ENCODE measurements at regions not wholly inside any gene's neighbourhood (a gene's known extent, or its start where the extent isn't known, plus 50 kb on each side); places are given as distances from the start of the nearest gene placed in this dataset.
"Not testable (repeated sequence)": the region's sequence is repeated elsewhere in the genome, so short reads cannot be mapped to it uniquely, and the experiment has no call there.

DNA sequence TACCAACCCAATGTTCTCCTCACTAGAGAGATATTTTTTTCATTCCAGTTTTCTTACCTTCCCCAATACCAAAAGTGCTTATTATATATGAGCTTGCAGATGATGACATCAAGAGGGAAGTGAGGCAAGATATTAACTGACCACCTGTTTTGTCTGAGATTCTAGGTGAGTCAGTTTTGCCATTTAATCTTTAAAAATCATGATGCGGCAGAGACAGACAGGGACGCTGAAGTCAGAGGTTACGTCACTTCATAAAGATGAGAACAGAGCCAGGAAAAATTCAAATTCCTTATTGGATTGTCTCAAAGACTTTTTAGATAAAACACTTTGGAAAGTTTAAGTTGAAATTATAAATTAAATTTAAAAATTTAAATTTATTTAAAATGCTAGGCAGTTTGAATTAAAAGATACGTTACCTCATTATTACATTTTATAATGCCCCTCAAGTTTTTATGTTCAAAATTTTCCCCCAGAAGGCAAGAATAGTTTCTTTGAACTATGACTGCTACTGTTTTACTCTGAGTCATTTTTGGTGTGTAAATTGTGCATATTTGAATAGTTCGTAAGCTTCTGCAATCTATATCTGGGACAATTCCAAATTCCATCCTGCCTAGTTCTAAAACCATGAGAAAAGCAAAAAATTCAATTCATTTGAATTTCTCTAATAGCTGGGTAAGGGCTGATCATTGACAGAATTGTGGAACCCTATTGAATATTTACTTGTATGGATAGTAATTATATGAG lies 839.6 kb upstream of the GOT2 start:
- DNase-seq: no peak

DNA sequence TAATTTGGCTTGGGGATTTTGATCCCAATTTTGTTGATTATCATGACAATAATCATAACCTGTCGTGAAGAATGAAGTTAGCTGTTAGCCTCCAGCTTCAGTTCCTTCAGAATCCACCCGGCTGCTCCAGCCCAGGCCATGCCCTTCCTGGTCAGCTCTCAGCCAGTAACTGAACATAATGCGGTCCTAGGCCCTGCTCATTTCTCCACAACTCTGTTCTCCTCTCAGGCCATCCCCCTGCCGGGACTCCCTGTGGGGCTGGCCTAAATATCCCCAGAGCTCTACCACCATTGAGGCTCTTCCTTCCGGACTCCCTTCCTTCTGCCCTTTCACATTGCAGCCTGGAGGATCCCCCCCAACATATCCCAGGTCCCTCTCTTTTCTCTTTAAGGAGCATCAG lies 833.4 kb upstream of the GOT2 start:
- DNase-seq: no peak

DNA sequence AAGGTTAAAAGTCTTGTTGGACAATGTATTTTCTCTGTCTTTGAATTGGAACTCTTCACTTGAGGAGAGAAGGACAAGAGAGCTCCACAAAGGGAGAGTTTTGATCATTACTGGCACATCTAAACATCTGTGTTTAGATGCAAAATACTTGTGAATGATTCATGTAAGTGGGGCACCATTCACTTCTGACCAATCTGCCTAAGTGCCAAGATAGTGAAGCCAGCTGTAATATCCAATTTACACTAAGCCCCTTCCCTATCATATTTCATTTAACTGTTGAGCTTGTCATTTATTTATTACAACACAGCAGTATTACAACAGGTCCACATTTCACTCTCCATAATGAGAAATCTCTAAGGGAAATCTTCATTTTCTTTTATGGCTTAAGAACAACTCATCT lies 832.3 kb upstream of the GOT2 start:
- no peak for DNase-seq

DNA sequence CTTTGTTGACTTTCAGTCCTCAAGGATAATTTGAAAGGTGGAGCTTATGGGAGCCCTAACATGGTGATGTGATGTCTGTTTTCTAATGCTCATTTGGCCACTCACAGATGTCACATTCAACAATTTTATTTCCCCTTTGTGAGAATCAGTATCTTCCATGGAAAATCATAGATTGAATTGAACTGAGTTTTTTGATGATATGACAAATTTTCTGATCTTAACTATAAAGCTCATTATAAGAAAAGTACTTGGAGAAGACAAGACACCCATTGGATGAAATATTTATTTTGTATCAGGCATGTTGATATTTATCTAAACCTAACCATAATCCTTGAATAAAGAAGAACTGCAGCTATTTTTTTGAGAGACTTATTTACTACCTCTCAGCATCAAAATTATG lies 824.6 kb upstream of the GOT2 start:
- no peak for DNase-seq

DNA sequence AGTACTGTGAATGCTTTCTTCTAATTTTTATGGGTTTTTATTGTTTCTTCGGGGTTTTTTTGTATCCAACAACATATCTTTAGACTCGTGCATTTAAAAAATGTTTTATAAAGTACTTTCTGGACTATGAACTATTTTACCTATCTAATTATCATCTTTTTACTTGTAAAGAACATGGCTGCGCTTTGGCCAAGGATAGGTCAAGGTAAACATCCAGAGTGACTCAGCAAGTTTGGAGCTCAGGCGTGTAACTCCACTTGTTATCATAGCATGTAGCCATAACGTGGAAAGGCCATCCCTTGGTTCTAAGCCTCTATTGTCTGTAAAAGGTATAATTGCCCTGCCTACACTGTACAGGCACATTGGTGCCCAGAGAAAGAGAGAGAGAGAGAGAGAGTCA lies 818.0 kb upstream of the GOT2 start:
- DNase-seq: no peak

DNA sequence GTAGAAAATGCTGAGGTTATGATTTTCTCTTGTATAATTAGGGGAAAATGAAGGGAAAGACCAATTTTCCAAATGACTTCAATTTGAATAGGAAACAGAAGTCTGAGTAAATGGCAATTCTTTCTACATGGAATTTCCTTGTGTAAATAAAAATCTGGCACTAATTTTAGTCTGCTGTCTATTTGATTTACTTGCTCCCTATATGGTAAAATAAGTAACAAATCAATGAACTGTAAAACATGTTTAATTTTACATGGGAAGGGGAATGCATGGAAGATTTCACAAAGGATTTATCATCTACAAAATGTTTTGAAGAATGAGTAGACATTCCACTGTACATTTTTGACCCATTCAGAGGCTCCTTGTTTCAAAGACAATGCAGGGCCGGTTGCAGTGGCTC lies 811.6 kb upstream of the GOT2 start:
- DNase-seq: no peak

DNA sequence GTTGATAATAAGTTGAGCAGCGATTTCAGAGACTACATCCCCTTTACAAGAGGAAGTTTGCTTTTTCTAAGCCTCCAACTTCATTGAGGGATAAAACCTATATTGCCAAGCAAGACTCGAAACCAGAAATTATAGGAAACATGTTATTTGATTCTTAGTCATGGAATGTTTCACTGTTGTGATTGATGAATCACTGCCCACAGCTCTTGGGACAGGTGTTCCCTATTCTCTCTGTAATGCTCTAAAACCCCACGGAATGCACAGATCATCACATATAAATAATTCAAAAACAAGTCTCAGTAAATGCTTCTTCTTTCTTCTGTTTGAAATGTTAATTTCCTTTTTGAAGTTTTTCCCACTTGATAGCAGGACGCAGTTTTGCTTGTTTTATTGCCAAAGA lies 809.5 kb upstream of the GOT2 start:
- no peak for DNase-seq

DNA sequence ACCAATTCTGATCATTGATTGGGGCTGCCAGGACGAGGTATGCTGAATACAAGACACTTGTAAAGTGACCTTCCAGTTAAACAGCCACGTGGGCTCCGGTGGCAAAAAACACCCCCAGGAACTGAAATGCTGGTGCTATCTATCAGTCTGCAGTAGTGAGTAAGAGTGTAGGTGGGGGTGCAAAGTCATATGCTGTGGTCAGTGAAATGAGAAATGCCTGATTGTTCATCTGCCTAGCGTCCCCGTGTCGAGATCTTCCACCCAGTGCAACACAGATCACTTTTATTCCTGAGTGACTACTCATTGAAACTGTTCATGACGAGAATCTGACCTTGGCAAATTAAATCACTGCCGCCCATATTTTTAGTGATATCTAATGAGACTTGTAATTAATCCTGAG lies 806.5 kb upstream of the GOT2 start:
- DNase-seq: no peak

DNA sequence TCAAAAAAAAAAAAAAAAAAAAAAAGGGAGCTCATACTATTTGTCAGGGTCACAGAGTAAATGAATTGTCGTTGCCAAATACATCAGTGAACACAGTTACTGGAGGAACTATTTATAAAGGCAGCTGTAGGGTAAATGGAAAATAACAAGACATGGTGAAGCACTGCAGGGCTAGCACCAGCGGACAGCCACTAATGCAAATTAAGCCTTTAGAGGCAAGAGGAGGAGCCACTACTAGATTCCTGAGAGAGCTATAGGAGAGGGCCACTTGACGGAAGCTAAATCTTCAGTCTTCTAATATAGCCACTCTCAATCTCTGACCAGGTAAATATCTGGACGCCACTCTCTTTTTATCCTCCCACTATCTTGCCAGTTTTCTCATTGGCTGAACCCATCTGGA lies 801.2 kb upstream of the GOT2 start:
- DNase-seq: no peak

DNA sequence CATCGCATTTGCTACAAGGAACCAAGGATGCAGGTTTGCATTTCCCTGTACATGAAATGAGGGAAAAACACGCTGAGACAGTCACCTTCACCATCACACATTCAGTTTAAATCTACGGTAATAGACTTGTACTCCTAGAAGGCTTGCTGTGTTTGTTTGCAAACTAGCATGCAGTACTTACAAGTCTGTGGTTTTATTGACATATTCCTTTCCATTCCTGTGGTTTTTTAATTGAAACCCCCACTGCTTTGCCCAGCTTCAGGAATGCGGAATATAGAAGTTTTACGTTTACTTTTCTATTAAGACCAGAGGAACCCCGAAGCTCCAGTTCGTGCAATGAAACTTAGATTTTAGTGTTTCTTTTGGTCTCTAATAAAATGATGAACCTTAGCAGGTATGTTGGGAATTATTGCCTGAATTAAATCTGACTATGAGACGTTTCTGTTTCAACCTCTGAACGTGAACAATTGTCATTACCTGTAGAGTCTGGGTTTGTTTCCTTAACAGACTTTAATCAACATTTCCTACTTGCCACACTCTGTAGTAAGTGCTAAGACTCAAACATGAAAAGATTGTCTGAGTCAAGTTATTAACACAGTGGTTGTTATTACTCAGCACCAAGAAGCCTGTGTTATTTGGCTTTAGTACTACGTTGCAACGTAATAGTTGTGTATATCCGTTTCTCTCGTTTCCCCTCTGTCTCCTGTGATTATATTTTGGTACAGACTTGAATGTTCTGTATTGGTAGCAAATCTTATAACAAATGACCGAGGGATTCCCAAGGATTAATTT lies 793.3 kb upstream of the GOT2 start:
- no peak for DNase-seq

DNA sequence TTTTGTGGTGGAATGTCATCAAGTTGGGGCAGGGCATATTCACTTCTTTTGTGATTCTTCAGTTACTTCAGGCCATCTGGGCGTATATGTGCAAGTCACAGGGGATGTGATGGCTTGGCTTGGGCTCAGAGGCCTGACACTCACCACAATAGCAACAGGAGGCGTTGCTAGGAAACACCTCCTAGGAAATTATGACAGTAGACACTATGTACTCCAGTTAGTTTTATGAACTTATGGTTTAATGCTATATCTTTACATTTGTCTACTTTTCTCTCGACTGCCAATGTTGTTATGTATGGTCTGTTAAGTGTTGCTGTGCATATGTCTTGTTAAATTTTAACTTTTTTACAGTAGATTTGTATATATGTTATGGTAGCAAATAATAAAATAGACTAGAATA lies 788.7 kb upstream of the GOT2 start:
- DNase-seq: no peak

DNA sequence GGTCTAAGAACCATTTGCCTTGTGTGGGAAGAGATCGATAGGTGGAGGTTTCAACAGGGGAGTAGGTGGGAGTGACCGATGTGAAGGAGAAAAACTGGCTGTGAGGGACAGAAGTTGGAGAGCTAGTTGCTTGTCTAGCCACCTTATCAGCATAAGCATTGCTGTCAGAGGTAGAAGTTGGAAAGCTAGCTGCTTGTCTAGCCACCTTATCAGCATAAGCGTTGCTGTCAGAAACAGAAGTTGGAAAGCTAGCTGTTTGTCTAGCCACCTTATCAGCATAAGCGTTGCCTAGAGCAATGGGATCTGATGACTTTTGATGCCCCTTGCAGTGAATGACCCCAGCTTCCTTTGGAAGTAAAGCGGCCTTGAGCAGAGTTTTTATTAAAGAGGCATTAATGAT lies 784.6 kb upstream of the GOT2 start:
- DNase-seq: not testable (repeated sequence)

DNA sequence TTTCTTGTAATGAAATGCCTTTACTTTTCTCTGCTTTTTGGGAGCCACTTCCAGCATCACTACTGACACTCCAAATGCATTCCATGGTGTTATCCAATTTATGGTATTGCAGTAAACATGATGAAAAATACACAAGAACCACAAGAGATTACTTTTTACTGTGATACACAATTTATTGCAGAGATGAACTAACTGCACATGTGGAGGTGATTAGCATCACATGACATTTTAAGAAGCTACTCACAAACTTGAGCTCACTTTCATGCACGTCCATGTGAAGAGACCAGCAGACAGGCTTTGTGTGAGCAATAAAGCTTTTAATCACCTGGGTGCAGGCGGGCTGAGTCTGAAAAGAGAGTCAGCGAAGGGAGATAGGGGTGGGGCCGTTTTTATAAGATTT lies 780.5 kb upstream of the GOT2 start:
- DNase-seq: no peak

DNA sequence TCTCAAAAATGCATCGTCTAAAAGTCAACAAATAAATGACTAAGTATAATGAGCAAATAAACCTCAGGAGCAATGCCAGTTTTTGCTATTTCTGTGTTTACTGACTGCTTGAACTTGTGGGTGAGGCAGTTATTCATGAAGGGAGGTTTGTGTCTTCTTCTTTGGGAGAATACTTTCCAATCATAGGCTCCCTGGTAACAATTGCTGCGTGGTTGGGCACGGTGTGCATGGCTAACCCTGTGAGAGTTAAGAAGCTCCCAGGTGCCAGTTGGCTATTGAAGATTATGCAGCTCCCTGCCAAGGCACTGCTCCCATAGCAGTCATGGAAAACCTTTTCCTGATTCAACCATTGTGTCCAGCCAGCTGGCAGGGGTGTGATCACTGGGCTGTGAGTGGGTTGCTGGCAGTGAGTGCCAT lies 775.9 kb upstream of the GOT2 start:
- no peak for DNase-seq

DNA sequence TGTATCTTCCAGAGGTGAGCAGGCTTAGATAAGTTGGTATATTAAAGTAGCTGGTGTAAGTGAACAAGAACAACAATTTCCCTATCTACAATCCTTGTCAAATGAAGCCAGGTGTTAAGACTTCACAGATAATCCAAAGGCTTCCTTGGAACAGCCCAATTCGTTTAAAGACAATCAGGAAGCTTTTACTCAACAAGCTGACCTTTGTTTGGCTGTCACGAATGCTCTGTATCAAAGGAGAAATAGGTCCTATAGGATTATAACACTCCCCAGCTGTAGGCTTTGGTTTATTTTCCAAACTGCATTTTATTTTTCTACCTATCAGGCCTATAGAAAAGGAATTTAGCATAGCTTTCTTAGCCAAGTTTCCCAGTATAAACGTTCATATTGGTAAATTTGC lies 766.5 kb upstream of the GOT2 start:
- no peak for DNase-seq

DNA sequence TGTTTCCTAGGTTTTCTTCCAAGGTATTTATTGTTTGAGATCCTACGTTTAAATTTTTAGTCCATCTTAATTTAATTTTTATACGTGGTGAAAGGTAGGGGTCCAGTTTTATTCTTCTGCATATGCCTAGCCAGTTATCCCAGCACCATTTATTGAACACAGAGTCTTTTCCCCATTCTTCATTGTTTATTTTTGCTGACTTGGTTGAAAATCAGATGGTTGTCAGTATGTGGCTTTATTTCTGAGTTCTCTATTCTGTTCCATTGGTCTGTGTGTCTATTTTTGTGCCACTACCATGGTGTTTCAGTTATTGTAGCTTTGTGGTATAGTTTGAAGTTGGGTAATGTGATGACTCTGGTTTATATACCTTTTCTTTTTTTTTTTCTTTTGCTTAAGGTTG lies 753.0 kb upstream of the GOT2 start:
- no peak for DNase-seq

DNA sequence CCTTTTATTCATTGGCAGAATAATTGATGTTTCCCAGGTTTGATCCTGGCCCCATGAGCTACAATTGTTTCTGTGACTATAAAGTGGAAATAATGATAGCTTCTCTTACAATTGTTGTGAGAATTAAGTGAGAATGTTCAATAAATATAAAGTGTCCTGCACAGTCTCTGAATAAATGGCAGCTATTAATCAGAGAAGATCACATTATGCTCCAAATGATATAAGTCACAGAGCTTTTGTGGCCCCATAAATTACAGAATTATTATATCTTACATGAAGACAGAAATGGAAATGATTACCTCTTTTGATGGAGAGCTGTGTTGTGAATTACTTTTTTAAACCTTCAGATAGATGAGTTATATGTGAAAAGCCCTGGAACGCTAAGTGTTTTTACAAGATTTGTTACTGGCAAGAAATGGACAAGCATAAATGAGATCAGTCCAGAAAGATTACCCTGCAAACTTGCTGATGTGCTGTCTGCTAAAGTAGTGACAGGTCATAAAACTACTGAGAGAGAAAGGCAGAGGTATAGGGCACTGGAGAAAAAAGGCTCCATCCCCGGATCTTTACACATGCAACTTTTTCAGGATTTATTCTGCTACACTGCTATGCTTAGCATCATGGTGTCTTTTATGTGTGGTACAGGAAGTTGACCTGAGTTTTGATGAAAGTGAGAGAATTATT lies 750.9 kb upstream of the GOT2 start:
- DNase-seq: no peak

DNA sequence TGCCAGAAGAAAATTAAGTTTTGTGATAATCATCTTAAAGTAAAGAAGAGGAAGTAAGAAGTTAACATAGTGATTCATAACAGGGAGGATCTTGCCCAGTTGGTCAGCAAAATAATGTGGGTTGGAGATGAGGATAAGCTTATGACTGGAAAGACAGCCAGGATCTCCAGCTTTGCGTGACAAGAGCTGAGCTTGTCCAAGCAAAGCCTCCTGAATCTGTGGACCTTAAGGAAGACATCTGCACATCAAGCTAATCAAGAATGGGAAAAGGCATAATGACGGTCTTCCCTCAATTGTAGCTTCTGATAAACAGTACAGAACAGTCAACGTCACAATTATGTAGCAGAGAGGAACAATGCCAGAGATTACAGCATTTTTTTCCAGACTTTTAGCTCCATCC lies 744.7 kb upstream of the GOT2 start:
- DNase-seq: no peak

DNA sequence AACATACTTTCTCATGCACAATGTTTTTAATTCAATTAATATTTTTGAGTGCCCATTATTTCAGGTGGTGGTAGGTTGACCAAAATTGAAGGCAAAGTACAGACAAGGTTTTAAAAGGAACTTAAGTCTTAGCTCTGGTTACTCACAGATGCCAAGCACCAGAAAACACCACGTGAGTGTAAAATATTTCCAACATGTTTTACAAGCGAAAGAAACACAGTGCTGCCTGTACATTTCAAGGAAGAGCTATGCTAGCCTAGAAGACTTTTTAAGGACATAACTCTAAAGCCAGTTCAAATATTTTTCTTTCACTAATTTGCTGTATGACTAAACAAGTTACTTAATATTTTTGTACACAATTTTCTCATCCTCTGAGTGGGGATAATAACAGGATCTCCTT lies 736.4 kb upstream of the GOT2 start:
- DNase-seq: no peak

DNA sequence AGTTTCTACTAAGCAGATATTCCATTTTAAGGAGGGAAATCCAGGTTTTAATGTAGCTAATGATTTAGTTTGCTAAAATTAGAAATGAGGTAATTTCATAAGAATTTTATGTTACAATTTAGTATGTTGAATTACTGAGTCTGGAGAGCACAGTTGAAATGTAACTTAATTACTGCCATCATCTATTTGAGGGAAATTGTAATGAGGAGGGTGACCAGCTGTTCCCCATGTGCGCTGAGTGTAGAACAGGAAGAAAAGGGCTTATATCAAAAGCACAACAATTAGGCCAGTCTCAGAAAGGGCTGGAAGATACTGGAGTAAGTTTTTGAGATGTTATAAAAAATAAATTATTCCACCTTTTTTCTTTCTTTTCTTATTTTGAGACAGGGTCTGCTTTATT lies 735.1 kb upstream of the GOT2 start:
- no peak for DNase-seq

DNA sequence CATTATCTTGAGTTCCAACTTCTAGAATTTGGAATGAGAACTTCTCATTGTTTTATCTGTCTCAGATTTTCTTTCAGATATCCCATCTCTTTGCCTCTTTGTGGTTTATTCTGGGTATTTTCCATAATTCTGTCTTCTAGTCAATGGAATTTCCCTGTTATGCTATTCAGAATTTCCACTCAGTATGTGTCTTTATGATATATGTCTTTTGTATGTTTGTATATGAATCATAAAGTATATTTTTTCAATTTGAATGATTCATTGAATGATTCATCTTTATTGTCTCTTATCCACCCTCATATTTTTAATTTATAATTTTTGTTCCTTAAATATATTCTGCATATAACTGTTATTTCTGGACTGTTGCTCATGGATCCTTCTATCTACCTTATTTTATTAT lies 729.7 kb upstream of the GOT2 start:
- no peak for DNase-seq

DNA sequence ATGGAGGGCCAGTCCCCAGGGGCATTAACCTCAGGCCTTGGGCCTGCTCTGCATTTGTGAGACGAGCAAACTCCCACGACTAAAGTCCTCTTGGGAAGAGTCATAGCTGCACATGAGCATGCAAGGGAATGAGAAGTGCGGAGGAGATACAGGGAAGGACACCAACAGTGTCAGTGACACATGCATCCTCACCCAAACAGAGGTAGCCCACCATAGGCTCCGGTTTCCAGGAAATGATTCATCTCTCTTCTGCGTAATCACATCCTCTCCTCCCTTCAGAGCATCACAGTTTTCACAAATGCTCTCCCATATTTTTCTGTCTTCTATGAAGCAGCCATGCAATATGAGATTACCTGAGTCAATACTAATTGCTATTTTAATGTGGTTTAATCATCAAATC lies 725.7 kb upstream of the GOT2 start:
- no peak for DNase-seq

DNA sequence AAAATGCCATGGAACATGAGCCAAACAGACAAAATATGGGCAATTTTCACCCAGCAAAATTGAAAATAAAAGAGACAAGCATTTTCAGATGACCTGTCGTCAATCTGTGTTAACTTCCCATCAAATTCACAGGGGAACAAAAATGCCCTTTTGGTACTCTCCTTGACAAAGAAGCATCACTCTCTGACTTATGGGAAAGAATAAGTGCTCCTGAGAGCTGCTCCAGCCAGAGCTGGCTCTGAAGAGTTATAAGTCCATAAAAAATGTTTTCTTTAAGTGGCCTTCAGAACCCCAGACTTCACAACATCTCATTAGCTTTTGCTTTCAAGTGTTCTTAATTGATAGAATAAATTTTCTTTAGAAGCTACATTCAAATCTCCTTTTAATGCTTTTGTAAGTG lies 721.4 kb upstream of the GOT2 start:
- no peak for DNase-seq

DNA sequence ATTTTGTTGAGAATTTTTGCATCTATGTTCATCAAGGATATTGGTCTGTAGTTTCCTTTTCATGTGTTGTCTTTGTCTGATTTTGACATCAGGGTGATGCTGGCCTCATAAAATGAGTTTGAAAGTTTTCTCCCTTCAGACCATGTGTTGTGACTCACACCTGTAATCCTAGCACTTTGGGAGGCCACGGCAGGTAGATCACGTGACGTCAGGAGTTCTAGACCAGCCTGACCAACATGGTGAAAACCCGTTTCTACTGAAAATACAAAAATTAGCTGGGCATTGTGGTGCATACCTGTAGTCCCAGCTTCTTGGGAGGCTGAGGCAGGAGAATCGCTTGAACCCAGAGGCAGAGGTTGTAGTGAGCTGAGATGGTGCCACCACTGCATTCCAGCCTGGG lies 716.4 kb upstream of the GOT2 start:
- not testable (repeated sequence) for DNase-seq

Data from activated CD8-positive, alpha-beta memory T cell treated with anti-CD3 and anti-CD28 coated beads, Interleukin-2, amount 50 U/mL, for 48 hours (primary cell).